HG03066 (cell line): ENCODE measurements at regions not wholly inside any gene's neighbourhood (a gene's known extent, or its start where the extent isn't known, plus 50 kb on each side); places are given as distances from the start of the nearest gene placed in this dataset.
"Not testable (repeated sequence)": the region's sequence is repeated elsewhere in the genome, so short reads cannot be mapped to it uniquely, and the experiment has no call there.

Experiments used
- ATAC-seq: cut with Tn5 transposase; IDR thresholded peaks from one replicate; pipeline ENCODE4 v1.9.1; 2021; ENCODE audit warnings: low read depth; ENCODE audit not compliant: unreplicated experiment

- ATAC-seq, result not testable (repeated sequence)
Observed at GRCh38 chr4:102397056-102397455, 51.8 kb upstream of the SLC39A8 start.

GRCh38 chr4:102399021-102399420, 53.7 kb upstream of the SLC39A8 start:
- no peak for ATAC-seq

- ATAC-seq, result no peak
Observed at GRCh38 chr4:102400898-102401297, 55.6 kb upstream of the SLC39A8 start.

- ATAC-seq, result no peak
Observed at GRCh38 chr4:102402223-102402622, 56.9 kb upstream of the SLC39A8 start.

GRCh38 chr4:102403116-102403515, 57.8 kb upstream of the SLC39A8 start:
- no peak for ATAC-seq

- ATAC-seq, result no peak
Observed at GRCh38 chr4:102404431-102404969, 59.2 kb upstream of the SLC39A8 start.

GRCh38 chr4:102405821-102406401, 60.6 kb upstream of the SLC39A8 start:
- ATAC-seq, result no peak

GRCh38 chr4:102410884-102411283, 65.6 kb upstream of the SLC39A8 start:
- not testable (repeated sequence) for ATAC-seq

- no peak for ATAC-seq
Observed at GRCh38 chr4:102411408-102411807, 66.1 kb upstream of the SLC39A8 start.

GRCh38 chr4:102416765-102417164, 71.5 kb upstream of the SLC39A8 start:
- no peak for ATAC-seq

GRCh38 chr4:102420563-102421398, 75.5 kb upstream of the SLC39A8 start:
- ATAC-seq, result no peak

- ATAC-seq, result no peak
Observed at GRCh38 chr4:102422843-102423242, 77.6 kb upstream of the SLC39A8 start.

GRCh38 chr4:102423375-102423774, 77.8 kb upstream of the NFKB1 start:
- ATAC-seq, result no peak

- no peak for ATAC-seq
Observed at GRCh38 chr4:102427371-102427998, 73.7 kb upstream of the NFKB1 start.

GRCh38 chr4:102428122-102428521, 73.0 kb upstream of the NFKB1 start:
- no peak for ATAC-seq

- no peak for ATAC-seq
Observed at GRCh38 chr4:102429553-102429952, 71.6 kb upstream of the NFKB1 start.

- ATAC-seq, result no peak
Observed at GRCh38 chr4:102430461-102430910, 70.7 kb upstream of the NFKB1 start.

- ATAC-seq, result no peak
Observed at GRCh38 chr4:102431608-102431961, 69.6 kb upstream of the NFKB1 start.

- no peak for ATAC-seq
Observed at GRCh38 chr4:102437111-102437510, 64.0 kb upstream of the NFKB1 start.

GRCh38 chr4:102438396-102439235, 62.5 kb upstream of the NFKB1 start:
- no peak for ATAC-seq

- ATAC-seq, result no peak
Observed at GRCh38 chr4:102439236-102439614, 61.9 kb upstream of the NFKB1 start.
